GM12878 (cell line): ENCODE measurements at regions not wholly inside any gene's neighbourhood (a gene's known extent, or its start where the extent isn't known, plus 50 kb on each side); places are given as distances from the start of the nearest gene placed in this dataset.
"Not testable (repeated sequence)": the region's sequence is repeated elsewhere in the genome, so short reads cannot be mapped to it uniquely, and the experiment has no call there.

Experiments used
- ATAC-seq: fragments of 200-7000 bp; cut with Tn5 transposase; 3 replicates; pipeline ENCODE4 v1.9.1; 2020; ENCODE audit warnings: mild to moderate bottlenecking, moderate library complexity
- BruUV-seq: library from RNA; stranded (reverse); fragments of 400-500 nt; replicated peaks from 2 replicates; lab custom pipeline; 2021; lab: Mats Ljungman, UMichigan
- CTCF ChIA-PET: fragments of 300-600 bp; sonication (Branson Sonifier 250); formaldehyde crosslinking; extraction: SDS; loops from one replicate; lab custom pipeline; 2021; ENCODE audit warnings: inconsistent platforms; lab: Yijun Ruan, JAX
- POLR2A ChIA-PET: fragments of 350-600 bp; formaldehyde crosslinking; extraction: SDS; loops from one replicate; lab custom pipeline; 2021; ENCODE audit warnings: inconsistent platforms; lab: Charles Lee
- RAD21 ChIA-PET: fragments of 300-600 bp; sonication (Branson Sonifier 250); formaldehyde crosslinking; loops from one replicate; lab custom pipeline; 2023; ENCODE audit warnings: antibody characterized with exemption; ENCODE audit not compliant: unreplicated experiment; lab: Charles Lee
- SMC1A ChIA-PET: fragments of 300-600 bp; sonication (Branson Sonifier 250); formaldehyde crosslinking; loops from one replicate; lab custom pipeline; 2023; ENCODE audit not compliant: unreplicated experiment, uncharacterized antibody; lab: Charles Lee
- DNase-seq: peaks from one replicate; pipeline ENCODE4 v3.0.0-alpha.2; 2011; ENCODE audit warnings: low read depth, low spot score
- FAIRE-seq: peaks from 3 replicates; lab custom pipeline; 2011; peaks lifted over from hg19 to GRCh38; lab: Jason Lieb, UNC
- H2AFZ ChIP-seq: 2 replicates; pipeline ENCODE4 v1.6.0; 2011; ENCODE audit warnings: low read depth, low read length, control low read depth; ENCODE audit not compliant: control insufficient read depth
- H3K27ac ChIP-seq: 2 replicates; pipeline ENCODE4 v1.5.1; 2011; ENCODE audit warnings: control low read depth; ENCODE audit not compliant: control insufficient read depth, insufficient read depth
- H3K27me3 ChIP-seq, 2 experiments: replicated peaks in 1 of 2; 2 replicates each; pipeline versions ENCODE4 v1.6.0 to v1.6.1; 2011; ENCODE audit warnings: low read length in 1 of 2; ENCODE audit not compliant: control insufficient read depth in 2 of 2, insufficient read depth in 2 of 2
- H3K36me3 ChIP-seq, 2 experiments: 2 replicates each; pipeline ENCODE4 v1.5.1; 2011; ENCODE audit warnings: low read length in 1 of 2; ENCODE audit not compliant: control insufficient read depth in 2 of 2, insufficient read depth in 2 of 2
- H3K4me1 ChIP-seq: 2 replicates; pipeline ENCODE4 v1.6.1; 2011; ENCODE audit warnings: mild to moderate bottlenecking, low read length, moderate library complexity, mixed read lengths; ENCODE audit not compliant: control insufficient read depth, insufficient read depth
- H3K4me2 ChIP-seq: 2 replicates; pipeline ENCODE4 v1.6.0; 2011; ENCODE audit warnings: control low read depth; ENCODE audit not compliant: control insufficient read depth, insufficient read depth
- H3K4me3 ChIP-seq: fragments of 200-600 bp; sonication (generic); 2 replicates; pipeline ENCODE4 v1.5.1; 2016
- H3K79me2 ChIP-seq: 2 replicates; pipeline ENCODE4 v1.6.0; 2011; ENCODE audit warnings: low read length; ENCODE audit not compliant: control insufficient read depth, insufficient read depth
- H3K9ac ChIP-seq: 2 replicates; pipeline ENCODE4 v1.8.0; 2011; ENCODE audit warnings: low read length, control low read depth, mixed read lengths; ENCODE audit not compliant: control insufficient read depth, insufficient read depth
- H3K9me3 ChIP-seq: replicated peaks from 3 replicates; pipeline ENCODE4 v1.5.1; 2011; ENCODE audit warnings: mild to moderate bottlenecking, low read length; ENCODE audit not compliant: control insufficient read depth, insufficient read depth
- H4K20me1 ChIP-seq: 2 replicates; pipeline ENCODE4 v1.6.0; 2011; ENCODE audit not compliant: control insufficient read depth, insufficient read depth
- WGBS: methylation state at CpG from one replicate; pipeline ENCODE4 v1.1.6; 2016; ENCODE audit warnings: low lambda C conversion rate; ENCODE audit not compliant: insufficient replicate concordance, insufficient coverage; ENCODE audit errors: missing lambda C conversion rate; 5-methylcytosine and 5-hydroxymethylcytosine counted together
- in situ Hi-C: fragments of 300-500 bp; cut with MboI; formaldehyde crosslinking; loops from 9 replicates; pipeline ENCODE4 v1.14.3; 2018; ENCODE audit warnings: mixed read lengths
- intact Hi-C: fragments of 100-400 bp; cut with micrococcal nuclease; formaldehyde crosslinking; loops from one replicate; pipeline ENCODE4 v1.14.2; 2022; ENCODE audit not compliant: unreplicated experiment

DNA sequence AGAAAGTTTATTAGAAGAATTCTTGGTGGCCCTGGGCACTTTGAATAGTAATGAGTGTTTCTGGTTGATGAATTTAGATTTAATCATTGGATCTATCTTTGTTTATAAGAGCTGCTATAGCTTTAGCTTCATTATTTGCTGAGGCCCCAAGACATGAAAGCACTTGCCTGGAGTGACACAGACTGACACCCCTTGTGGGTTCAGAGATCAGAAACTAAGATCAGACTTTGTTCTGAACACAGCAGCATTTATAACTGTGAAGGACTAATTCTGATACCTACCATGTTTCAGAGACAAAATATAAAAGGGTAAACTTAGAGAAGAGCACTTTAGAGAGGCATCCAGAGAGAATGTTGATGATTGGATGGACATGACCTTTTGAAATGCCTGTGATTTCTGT is 199.9 kb upstream of the PLGLB2 start:
- H3K27me3 ChIP-seq, H3K4me3 ChIP-seq, DNase-seq, BruUV-seq, intact Hi-C loops, H3K9me3 ChIP-seq, H3K79me2 ChIP-seq, H3K9ac ChIP-seq, in situ Hi-C loops, SMC1A ChIA-PET, H3K4me1 ChIP-seq, RAD21 ChIA-PET, H2AFZ ChIP-seq, H3K36me3 ChIP-seq, H4K20me1 ChIP-seq, CTCF ChIA-PET, H3K27ac ChIP-seq, H3K4me2 ChIP-seq, FAIRE-seq, POLR2A ChIA-PET: not testable (repeated sequence)
- peak; percentile 32; the same call in 2 of the 3 replicates for ATAC-seq

GRCh38 chr2:87548681-87549536 is 199.0 kb upstream of the PLGLB2 start:
- in situ Hi-C loops, H3K79me2 ChIP-seq, H3K4me3 ChIP-seq, FAIRE-seq, CTCF ChIA-PET, H4K20me1 ChIP-seq, H3K27me3 ChIP-seq, BruUV-seq, DNase-seq, H2AFZ ChIP-seq, H3K9me3 ChIP-seq, H3K27ac ChIP-seq, SMC1A ChIA-PET, RAD21 ChIA-PET, H3K4me1 ChIP-seq, POLR2A ChIA-PET, H3K36me3 ChIP-seq, intact Hi-C loops, H3K4me2 ChIP-seq, H3K9ac ChIP-seq: not testable (repeated sequence)
- 0 out of 3 replicates have a peak, but pooled peaks have one; percentile 21 for ATAC-seq
- 64% methylated on average over 2 of the region's 7 CpGs for WGBS

- H3K9me3 ChIP-seq, in situ Hi-C loops, FAIRE-seq, intact Hi-C loops, SMC1A ChIA-PET, H3K36me3 ChIP-seq, H3K79me2 ChIP-seq, H3K4me1 ChIP-seq, H4K20me1 ChIP-seq, H3K27me3 ChIP-seq, RAD21 ChIA-PET, ATAC-seq, CTCF ChIA-PET, H3K27ac ChIP-seq, H3K4me3 ChIP-seq, H3K4me2 ChIP-seq, POLR2A ChIA-PET, BruUV-seq, DNase-seq, H2AFZ ChIP-seq, H3K9ac ChIP-seq: not testable (repeated sequence)
Observed at GRCh38 chr2:87549561-87550202, 198.2 kb upstream of the PLGLB2 start.

DNA sequence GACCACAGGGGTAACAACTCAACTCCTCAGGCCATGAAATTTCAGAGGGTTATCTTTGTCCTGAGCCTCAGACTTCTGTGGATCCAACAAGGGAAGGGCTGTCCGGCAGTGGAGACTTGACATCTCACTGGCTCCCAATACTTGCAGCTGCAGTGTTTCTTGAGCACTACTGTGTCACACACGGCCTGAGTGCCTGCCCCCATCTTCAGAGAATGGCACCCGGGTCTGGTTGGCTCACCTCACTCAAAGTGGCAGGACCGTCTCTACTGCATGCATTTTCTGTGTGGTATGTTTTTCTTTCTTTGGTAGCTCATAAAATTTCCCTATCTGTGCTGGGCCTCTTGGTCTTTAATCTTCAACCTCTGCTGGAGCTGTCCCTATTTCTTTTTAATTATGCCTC is 193.2 kb upstream of the PLGLB2 start:
- H3K9ac ChIP-seq, POLR2A ChIA-PET, H3K27ac ChIP-seq, SMC1A ChIA-PET, CTCF ChIA-PET, H3K36me3 ChIP-seq, ATAC-seq, RAD21 ChIA-PET, in situ Hi-C loops, intact Hi-C loops, H3K4me1 ChIP-seq, DNase-seq, H3K9me3 ChIP-seq, H4K20me1 ChIP-seq, H3K79me2 ChIP-seq, H3K27me3 ChIP-seq, H2AFZ ChIP-seq, BruUV-seq, FAIRE-seq, H3K4me3 ChIP-seq, H3K4me2 ChIP-seq: not testable (repeated sequence)
- WGBS: no CpG with 5 or more reads among the region's 4 CpGs
